ENCODE measurements at regions not wholly inside any gene's neighbourhood (a gene's known extent, or its start where the extent isn't known, plus 50 kb on each side); places are given as distances from the start of the nearest gene placed in this dataset.

- DNase-seq (ENCODE audit: low spot score) = no peak
- H3K4me1 Mint-ChIP-seq (ENCODE audit: low read depth) = peaks cover 3% of the 10 kb centered on the region
Measured at GRCh38 chr10:29183301-29183945, 105.4 kb upstream of the LYZL1 start.

GRCh38 chr10:29184205-29185000, 104.5 kb upstream of the LYZL1 start:
- H3K27me3 Mint-ChIP-seq (ENCODE audit: low read depth) = no peaks in the 10 kb centered on the region
- DNase-seq (ENCODE audit: low spot score) = no peak
- peaks cover 3% of the 10 kb centered on the region for H3K4me1 Mint-ChIP-seq (ENCODE audit: low read depth)
- H3K36me3 Mint-ChIP-seq (ENCODE audit: low read depth) = no peaks in the 10 kb centered on the region
- H3K9me3 Mint-ChIP-seq (ENCODE audit: low read depth) = no peaks in the 10 kb centered on the region
- H3K27ac Mint-ChIP-seq (ENCODE audit: unreplicated experiment) = no peak overlapping the region
- no peak overlapping the region for H3K4me3 Mint-ChIP-seq (ENCODE audit: unreplicated experiment)
- no peak for TF ChIP-seq CTCF (IDR thresholded peaks at IDR 0.05)

More at GRCh38 chr10:29183301-29183945, 105.4 kb upstream of the LYZL1 start:
- Mint-ChIP-seq H3K9me3 (ENCODE audit: low read depth) (no peaks in the 10 kb centered on the region), H3K36me3 (ENCODE audit: low read depth) (no peaks in the 10 kb centered on the region), H3K4me3 (ENCODE audit: unreplicated experiment) (no peak overlapping the region), H3K27me3 (ENCODE audit: low read depth) (no peaks in the 10 kb centered on the region), H3K27ac (ENCODE audit: unreplicated experiment) (no peak overlapping the region)
- no peak for TF ChIP-seq CTCF (IDR thresholded peaks at IDR 0.05)

- H3K36me3 Mint-ChIP-seq (ENCODE audit: low read depth) = no peaks in the 10 kb centered on the region
- H3K4me1 Mint-ChIP-seq (ENCODE audit: low read depth) = peaks cover 3% of the 10 kb centered on the region
- no peak for TF ChIP-seq CTCF (IDR thresholded peaks at IDR 0.05)
- no peaks in the 10 kb centered on the region for H3K9me3 Mint-ChIP-seq (ENCODE audit: low read depth)
- DNase-seq (ENCODE audit: low spot score) = no peak
- no peak overlapping the region for H3K4me3 Mint-ChIP-seq (ENCODE audit: unreplicated experiment)
- no peaks in the 10 kb centered on the region for H3K27me3 Mint-ChIP-seq (ENCODE audit: low read depth)
- no peak overlapping the region for H3K27ac Mint-ChIP-seq (ENCODE audit: unreplicated experiment)
Measured at GRCh38 chr10:29185050-29185449, 103.8 kb upstream of the LYZL1 start.

GRCh38 chr10:29186221-29186620, 102.6 kb upstream of the LYZL1 start:
- TF ChIP-seq CTCF (IDR thresholded peaks at IDR 0.05) = no peak
- Mint-ChIP-seq H3K9me3 (ENCODE audit: low read depth) (no peaks in the 10 kb centered on the region), H3K27me3 (ENCODE audit: low read depth) (no peaks in the 10 kb centered on the region), H3K27ac (ENCODE audit: unreplicated experiment) (no peak overlapping the region), H3K4me3 (ENCODE audit: unreplicated experiment) (no peak overlapping the region), H3K36me3 (ENCODE audit: low read depth) (no peaks in the 10 kb centered on the region), H3K4me1 (ENCODE audit: low read depth) (peaks cover 3% of the 10 kb centered on the region)
- DNase-seq (ENCODE audit: low spot score) = no peak

- TF ChIP-seq CTCF (IDR thresholded peaks at IDR 0.05) = no peak
- Mint-ChIP-seq H3K9me3 (ENCODE audit: low read depth) (no peaks in the 10 kb centered on the region), H3K27me3 (ENCODE audit: low read depth) (no peaks in the 10 kb centered on the region), H3K4me3 (ENCODE audit: unreplicated experiment) (no peak overlapping the region), H3K36me3 (ENCODE audit: low read depth) (no peaks in the 10 kb centered on the region), H3K4me1 (ENCODE audit: low read depth) (peaks cover 2% of the 10 kb centered on the region), H3K27ac (ENCODE audit: unreplicated experiment) (no peak overlapping the region)
- DNase-seq (ENCODE audit: low spot score) = no peak
Measured at GRCh38 chr10:29189256-29189655, 99.6 kb upstream of the LYZL1 start.
